Activated CD8-positive, alpha-beta memory T cell treated with anti-CD3 and anti-CD28 coated beads, Interleukin-2, amount 50 U/mL, for 24 hours (primary cell): ENCODE measurements at regions not wholly inside any gene's neighbourhood (a gene's known extent, or its start where the extent isn't known, plus 50 kb on each side); places are given as distances from the start of the nearest gene placed in this dataset.

Source experiments
- DNase-seq: peaks from one replicate; pipeline ENCODE4 v3.0.0-alpha.2; 2020; ENCODE audit errors: extremely low read depth

DNA sequence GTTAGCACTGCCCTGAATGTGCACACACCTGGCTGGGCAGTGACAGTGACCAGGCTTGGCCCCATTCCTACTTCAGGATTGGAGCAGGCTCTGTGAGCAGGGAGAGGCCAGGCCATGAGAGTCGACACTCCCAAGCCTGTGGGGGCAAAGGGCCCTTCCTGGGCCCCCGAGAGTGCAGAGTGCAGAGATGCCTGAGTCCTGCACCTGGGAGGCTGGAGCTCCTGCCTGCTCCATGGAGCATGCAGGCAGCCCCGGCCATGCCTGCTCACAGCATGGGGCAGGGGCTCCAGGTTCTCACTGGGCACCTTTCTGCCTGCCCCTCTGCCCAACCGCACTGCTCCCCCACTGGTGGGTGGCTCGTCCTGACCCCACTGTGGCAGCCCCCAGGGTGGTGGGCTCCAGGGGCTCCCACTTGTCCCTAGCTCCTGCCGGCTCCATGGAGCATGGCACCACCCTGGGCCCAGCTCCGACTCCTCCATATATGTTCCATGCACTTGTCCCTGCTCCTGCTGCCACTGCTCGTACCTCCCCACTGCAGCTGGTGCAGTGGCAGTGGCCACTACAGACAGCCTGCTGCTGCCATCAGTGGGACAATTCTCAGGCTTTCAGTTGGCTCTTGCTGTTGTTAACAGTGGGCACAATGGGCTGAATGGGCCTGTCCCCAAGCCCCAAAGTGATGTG lies 282.0 kb downstream of the RPRM start:
- no peak for DNase-seq

- DNase-seq, result no peak
Measured at GRCh38 chr2:153195342-153195741, 283.2 kb downstream of the RPRM start.

DNA sequence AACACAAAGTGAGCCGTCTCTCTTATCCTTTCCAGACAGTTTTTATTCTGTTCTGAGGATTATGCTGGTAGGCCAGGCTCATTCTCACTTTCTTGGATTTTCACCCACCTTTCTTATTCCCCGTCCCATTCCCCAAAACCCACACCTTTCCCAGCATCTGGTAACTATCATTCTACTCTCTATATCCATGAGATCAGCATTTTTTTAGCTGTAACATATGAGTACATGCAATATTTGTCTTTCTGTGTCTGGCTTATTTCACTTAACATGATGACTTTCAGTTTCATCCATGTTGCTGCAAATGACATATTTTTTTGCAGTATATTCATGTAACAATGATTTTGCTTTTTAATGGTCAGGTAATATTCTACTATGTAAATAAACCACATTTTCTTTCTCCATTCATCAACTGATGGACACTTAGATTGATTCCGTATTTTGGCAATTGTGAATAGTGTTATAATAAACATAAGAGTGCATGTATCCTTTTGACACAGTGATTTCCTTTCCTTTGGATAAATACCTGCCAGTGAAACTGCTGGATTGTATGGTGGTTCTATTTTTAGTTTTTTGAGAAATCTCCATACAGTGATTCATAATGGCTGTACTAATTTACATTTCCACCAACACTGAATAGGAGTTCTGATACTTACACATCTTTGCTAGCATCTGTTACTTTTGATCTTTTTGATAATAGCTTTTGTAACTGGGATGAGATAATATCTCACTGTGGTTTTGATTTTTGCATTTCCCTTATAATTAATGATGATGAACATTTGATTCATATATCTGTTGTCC lies 289.3 kb downstream of the RPRM start:
- DNase-seq, result no peak

DNA sequence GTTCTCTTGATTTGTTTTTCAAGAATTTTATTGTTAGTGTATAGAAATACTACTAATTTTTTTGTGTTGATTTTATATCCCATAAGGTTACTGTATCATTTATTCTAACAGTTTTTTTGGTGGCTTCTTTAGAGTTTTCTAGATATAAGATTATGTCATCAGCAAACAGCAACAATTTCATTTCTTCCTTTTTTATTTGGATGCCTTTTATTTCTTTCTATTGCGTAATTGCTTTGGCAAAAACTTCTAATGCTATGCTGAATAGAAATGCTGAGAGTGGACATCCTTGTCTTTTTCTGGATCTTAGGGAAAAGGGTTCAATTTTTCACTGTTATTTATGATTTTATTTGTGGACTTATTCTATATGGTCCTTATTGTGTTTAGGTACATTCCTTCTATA lies 298.8 kb downstream of the RPRM start:
- DNase-seq, result no peak

DNA sequence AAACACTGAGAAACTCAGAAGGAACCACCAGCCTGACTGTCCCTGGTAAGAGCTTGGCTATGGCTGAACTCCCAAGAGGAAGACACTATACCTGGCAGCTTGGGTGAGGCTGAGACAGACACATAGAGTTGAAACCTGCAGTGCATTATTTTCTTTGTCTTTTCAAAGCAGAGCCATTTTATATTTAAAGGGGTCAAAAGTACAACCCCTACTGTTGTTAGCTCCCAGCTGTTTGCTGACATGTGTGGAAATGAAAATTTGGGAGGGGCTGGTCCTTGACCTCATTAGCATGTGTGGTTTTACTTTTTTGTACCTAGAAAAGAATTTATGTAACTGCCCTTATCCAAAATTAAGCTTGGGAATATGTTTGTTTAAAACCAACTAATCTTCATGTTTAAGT lies 309.0 kb downstream of the RPRM start:
- no peak for DNase-seq

- DNase-seq, result no peak
Measured at GRCh38 chr2:153165021-153165420, 313.5 kb downstream of the RPRM start.

DNA sequence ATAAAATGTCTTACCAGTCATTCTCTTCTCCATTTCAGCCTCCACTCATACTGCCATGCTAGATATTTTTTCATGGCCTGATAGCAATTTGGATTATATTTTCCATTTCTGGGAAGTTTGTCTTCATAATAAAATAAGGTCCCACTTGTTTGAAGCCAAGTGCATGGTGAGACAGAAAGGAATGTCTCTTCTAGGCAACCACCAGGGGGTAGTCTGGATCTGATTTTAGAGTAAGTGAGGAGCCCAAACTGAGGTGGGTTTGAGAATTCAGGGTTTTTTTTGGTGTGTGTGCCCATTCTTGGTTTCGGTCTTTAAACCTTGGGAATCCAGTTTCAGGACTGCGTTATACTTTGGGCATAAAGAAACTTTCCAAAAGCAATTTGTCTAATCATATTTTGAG lies 315.5 kb downstream of the RPRM start:
- DNase-seq, result no peak

DNA sequence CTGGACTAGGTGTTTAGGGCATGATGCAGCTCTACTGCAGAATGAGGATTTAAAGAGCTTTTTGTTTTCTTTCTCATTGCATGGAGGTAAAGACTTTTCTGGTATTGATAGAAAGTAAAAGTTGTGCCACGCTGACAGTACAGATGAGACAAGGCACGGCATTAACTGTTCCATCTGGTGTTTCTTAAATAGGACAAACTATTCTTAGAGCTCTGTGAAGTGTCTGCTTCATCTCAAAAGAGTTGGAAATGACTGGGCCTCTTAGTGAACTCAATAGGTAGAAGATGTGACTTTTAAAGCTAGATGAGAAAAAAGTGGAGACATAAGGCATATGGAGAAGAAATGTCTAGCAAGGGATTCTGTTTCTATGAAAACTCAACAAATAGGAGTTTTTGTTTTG lies 321.8 kb downstream of the RPRM start:
- no peak for DNase-seq

DNA sequence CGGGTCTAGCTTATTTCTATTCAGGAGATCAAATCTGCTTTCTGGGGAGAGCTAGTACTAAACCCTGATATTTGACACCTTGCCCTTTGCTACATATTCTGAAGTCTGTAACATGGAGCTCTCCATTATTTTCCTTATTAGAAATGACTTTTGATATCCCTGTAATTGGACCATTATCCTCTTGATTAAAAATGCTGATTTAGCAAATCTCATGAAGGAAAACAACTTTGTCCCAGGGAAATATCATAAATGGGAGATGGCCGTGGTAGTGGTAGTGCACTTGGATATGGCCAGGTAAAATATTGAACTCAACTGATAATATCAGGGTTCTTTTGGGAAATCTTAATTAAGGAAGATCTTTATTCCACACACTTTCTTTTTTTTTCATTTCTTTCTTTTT lies 326.5 kb downstream of the RPRM start:
- no peak for DNase-seq

- no peak for DNase-seq
Measured at GRCh38 chr2:153145470-153145978, 333.0 kb downstream of the RPRM start.

DNA sequence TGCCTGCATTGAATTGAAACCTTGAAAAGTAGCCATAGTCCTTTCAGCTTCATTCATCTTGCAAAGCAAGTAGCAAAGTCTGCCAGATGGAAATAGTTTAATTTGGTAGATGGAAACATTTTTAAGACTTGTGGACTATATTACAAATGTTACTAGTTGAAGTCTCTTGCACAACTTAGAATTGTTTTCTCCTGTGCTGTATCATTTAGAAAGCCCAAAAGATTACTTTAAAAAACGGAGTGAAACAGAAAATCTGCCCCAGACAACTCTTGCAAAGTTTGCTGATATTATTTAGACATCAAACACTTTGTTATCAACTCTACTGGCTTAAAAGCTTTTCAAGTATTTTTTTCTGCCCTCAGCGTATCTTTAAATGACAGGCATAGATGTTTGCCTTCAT lies 335.0 kb downstream of the RPRM start:
- DNase-seq, result no peak

GRCh38 chr2:153140498-153140897 lies 338.1 kb downstream of the RPRM start:
- DNase-seq, result no peak

DNA sequence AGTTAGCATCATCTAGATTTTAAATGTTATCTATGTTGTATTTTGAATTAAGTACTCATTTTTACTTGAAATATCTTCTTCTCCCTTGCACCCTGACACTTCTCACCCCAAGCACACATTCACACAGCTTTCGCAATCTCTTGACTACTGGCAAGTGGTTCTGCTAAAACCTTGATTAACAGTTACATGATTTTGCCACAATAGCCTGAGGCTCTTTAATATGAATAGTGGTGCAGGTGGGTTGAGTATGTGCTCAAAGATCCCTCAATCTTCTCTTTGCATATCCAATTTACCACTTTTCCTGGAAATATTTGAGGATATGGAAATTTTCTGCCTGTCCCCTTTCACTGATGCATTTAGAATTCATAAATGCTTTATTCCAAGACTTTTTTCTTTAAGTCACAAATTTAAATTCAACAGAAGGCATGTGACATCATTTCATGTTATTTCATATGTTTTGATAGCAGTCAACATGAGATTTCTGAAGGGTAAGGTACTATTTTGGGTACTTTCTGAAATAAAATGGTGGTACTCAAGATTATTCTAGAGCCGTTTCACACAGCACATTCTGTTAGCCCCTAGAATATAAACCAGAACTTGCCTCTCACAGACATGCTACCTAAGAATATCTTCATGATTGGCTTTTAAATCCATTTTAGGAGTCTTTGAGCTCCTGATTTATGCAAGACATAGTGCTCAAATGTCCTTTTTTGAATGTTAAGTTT lies 339.7 kb downstream of the RPRM start:
- no peak for DNase-seq

- DNase-seq, result no peak
Measured at GRCh38 chr2:153136216-153136615, 342.3 kb downstream of the RPRM start.

GRCh38 chr2:153134725-153135124 lies 343.8 kb downstream of the RPRM start:
- no peak for DNase-seq

DNA sequence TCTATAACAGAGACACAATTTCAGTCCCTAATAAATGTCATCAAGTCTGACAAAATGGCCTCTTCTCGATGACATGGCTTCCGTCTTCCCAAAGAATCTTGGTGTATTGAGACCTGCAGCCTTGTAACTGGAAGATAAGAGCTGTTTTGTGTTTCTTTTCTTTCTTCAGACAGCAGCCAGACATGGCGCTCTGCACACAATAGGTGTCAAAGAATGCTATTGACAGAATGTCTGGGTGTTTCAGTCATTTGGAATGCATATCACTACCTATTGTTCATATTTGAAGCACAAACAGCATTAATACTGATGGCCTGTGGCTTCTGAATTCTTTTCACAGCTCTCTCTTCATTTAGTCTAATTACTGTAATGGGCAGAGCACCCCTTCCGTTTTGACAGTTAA lies 344.8 kb downstream of the RPRM start:
- DNase-seq, result no peak

DNA sequence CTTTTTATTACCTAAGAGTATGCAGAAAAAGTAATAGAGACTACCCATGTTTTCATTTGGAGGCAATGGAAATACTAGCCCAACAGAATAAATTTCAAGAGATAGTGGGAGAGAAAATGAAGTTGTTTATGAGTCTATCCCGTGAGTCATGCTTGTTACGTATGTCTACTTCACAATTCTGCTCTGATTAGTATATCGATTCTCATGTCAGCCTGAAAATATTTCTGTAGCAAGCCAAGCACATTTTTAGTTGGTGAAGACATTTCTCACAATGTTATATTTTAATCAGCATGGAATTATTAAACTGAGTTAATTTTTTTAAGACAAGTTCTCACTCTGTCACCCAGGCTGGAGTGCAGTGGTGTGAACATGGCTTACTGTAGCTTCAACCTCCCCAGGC lies 346.1 kb downstream of the RPRM start:
- no peak for DNase-seq

DNA sequence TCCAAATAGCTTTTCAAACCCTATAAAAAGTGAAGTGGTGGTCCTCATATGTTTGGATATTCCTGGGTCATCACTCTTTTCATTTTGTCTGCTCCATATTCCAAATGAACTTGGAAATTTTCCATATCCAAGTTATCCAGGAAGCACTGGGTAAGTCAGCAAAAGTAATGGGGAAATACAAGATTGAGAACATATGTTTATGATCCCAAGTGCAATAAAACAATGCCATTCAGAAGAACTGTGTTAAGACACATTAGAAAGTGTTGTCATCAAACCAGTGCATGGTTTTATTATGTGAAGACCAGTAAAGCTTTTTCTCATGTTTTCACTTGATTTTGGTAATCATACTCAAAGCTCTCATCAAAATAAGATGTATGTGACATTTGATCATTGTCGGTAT lies 363.4 kb downstream of the RPRM start:
- no peak for DNase-seq

GRCh38 chr2:153110486-153110885 lies 368.1 kb downstream of the RPRM start:
- DNase-seq, result no peak

GRCh38 chr2:153109793-153110192 lies 368.8 kb downstream of the RPRM start:
- no peak for DNase-seq

DNA sequence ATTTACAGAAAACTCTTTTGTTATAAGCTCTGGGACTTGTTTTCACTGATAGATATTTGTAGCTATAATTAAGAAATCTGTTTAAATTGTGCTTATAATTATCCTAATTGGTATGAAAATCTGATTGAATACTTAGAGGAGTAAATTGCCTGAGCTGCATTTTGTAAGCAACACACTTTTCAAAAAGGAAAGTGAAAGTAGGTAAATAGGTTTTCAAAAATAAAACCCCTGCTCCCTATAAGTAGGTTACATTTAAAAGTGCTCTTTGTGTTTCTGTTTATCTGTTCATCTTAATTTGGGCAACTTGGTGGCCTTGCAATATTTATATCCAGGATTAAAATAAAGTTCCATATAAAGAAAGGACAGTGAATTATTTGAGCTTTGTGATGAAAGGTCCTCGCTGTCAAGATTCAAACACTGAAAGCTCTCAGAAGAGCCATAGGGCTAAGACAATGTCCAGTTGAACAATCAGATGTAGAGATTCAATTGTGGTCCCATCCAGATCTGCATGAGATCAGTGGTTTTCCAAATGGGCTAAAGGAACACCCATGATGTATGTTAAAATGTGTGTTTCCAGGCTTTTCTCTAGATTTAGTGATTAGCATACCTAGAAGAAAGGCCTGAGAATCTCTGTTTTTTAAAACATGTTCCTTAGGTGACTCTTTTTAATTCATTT lies 371.6 kb downstream of the RPRM start:
- DNase-seq, result no peak
